SU-DHL-6 (cell line): ENCODE measurements at regions not wholly inside any gene's neighbourhood (a gene's known extent, or its start where the extent isn't known, plus 50 kb on each side); places are given as distances from the start of the nearest gene placed in this dataset.

Experiments used
- EZH2phosphoT487 ChIP-seq: fragments of 200-600 bp; sonication (generic), shearing (Covaris generic); conservative IDR thresholded peaks from 2 replicates; pipeline ENCODE4 v1.6.1; 2018; ENCODE audit warnings: mild to moderate bottlenecking, antibody characterized with exemption, low read length, moderate library complexity, mixed read lengths
- TF ChIP-seq, protein P1 (sequence below): fragments of 200-600 bp; sonication (generic); IDR thresholded peaks from one replicate; pipeline ENCODE4 v1.5.1; 2017; ENCODE audit warnings: antibody characterized with exemption, mild to moderate bottlenecking, low read length, moderate library complexity; ENCODE audit not compliant: insufficient read depth, poor library complexity, severe bottlenecking

DNA sequence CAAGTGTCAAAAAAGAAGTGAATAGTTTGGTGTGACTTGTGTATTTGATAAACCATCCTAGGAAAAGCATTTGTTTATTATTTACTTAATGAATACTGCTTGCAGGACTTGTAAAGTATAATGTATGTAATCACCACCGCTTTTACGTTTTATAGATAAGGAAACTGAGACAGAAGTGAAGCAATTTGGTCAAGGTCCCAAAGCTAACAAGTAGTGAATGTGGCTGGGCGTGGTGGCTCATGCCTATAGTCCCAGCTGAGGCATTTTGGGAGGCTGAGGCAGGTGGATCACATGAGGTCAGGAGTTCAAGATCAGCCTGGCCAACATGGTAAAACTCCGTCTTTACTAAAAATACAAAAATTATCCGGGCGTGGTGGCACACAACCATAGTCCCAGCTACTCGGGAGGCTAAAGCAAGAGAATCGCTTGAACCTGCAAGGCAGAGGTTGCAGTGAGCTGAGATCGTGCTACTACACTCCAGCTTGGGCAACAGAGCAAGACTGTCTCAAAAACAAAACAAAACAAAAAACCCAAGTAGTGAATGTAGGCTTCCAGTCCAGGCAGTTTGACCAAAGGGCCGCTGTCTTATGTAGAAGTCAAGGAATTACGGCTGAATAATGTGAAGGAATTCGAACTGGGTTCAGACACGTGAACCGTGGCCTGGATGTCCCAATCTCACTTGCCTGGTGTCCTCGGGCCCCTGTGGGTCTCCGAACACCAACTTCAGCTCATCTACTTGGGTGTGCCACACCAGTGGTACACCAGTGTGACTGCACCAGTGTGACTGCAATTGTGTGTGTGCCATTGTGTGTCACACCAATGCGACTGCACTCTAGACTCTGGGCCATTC lies 88.3 kb upstream of the MED13L start:
- TF ChIP-seq, protein P1, sequence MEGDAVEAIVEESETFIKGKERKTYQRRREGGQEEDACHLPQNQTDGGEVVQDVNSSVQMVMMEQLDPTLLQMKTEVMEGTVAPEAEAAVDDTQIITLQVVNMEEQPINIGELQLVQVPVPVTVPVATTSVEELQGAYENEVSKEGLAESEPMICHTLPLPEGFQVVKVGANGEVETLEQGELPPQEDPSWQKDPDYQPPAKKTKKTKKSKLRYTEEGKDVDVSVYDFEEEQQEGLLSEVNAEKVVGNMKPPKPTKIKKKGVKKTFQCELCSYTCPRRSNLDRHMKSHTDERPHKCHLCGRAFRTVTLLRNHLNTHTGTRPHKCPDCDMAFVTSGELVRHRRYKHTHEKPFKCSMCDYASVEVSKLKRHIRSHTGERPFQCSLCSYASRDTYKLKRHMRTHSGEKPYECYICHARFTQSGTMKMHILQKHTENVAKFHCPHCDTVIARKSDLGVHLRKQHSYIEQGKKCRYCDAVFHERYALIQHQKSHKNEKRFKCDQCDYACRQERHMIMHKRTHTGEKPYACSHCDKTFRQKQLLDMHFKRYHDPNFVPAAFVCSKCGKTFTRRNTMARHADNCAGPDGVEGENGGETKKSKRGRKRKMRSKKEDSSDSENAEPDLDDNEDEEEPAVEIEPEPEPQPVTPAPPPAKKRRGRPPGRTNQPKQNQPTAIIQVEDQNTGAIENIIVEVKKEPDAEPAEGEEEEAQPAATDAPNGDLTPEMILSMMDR: no peak
- no peak for TF ChIP-seq EZH2phosphoT487
